Astrocyte (in vitro differentiated cells and primary cell): ENCODE measurements at regions not wholly inside any gene's neighbourhood (a gene's known extent, or its start where the extent isn't known, plus 50 kb on each side); places are given as distances from the start of the nearest gene placed in this dataset.

Experiments
- DNase-seq: peaks from one replicate; pipeline ENCODE4 v3.0.0-alpha.2; 2010; ENCODE audit warnings: low read depth
- FAIRE-seq: peaks from 2 replicates; lab custom pipeline; 2011; peaks lifted over from hg19 to GRCh38; lab: Jason Lieb, UNC
- H2AFZ ChIP-seq: 2 replicates; pipeline ENCODE4 v1.6.0; 2012; ENCODE audit warnings: low read depth, low read length, inconsistent platforms
- H3K27ac ChIP-seq: 2 replicates; pipeline ENCODE4 v1.5.1; 2011; ENCODE audit warnings: low read depth, low read length, inconsistent platforms
- H3K27me3 ChIP-seq: 2 replicates; pipeline ENCODE4 v1.6.0; 2011; ENCODE audit warnings: low read length, inconsistent platforms; ENCODE audit not compliant: insufficient read depth
- H3K36me3 ChIP-seq: 2 replicates; pipeline ENCODE4 v1.5.1; 2011; ENCODE audit warnings: low read length, inconsistent platforms; ENCODE audit not compliant: insufficient read depth
- H3K4me1 ChIP-seq: 2 replicates; pipeline ENCODE4 v1.5.1; 2011; ENCODE audit warnings: low read length, inconsistent platforms; ENCODE audit not compliant: insufficient read depth
- H3K4me2 ChIP-seq: 2 replicates; pipeline ENCODE4 v1.6.0; 2012; ENCODE audit warnings: low read length, inconsistent platforms
- H3K4me3 ChIP-seq: 2 replicates; pipeline ENCODE4 v1.5.1; 2011; ENCODE audit warnings: low read depth, mild to moderate bottlenecking, low read length, inconsistent platforms; ENCODE audit not compliant: insufficient read depth
- H3K79me2 ChIP-seq: 2 replicates; pipeline ENCODE4 v1.6.0; 2012; ENCODE audit warnings: mild to moderate bottlenecking, low read length, inconsistent platforms; ENCODE audit not compliant: insufficient read depth
- H3K9ac ChIP-seq: 2 replicates; pipeline ENCODE4 v1.6.0; 2012; ENCODE audit warnings: mild to moderate bottlenecking, low read length, inconsistent platforms
- H3K9me3 ChIP-seq: 2 replicates; pipeline ENCODE4 v1.5.1; 2012; ENCODE audit warnings: low read depth, mild to moderate bottlenecking, low read length, inconsistent platforms; ENCODE audit not compliant: insufficient read depth
- H4K20me1 ChIP-seq: 2 replicates; pipeline ENCODE4 v1.6.0; 2012; ENCODE audit warnings: low read length, inconsistent platforms; ENCODE audit not compliant: insufficient read depth
- H3K27ac Mint-ChIP-seq: one replicate; pipeline ENCODE4 v1.8.0; 2021; ENCODE audit warnings: mild to moderate bottlenecking, mixed read lengths; ENCODE audit not compliant: unreplicated experiment
- H3K27me3 Mint-ChIP-seq: one replicate; pipeline ENCODE4 v1.8.0; 2021; ENCODE audit warnings: low read depth, mixed read lengths; ENCODE audit not compliant: unreplicated experiment
- H3K36me3 Mint-ChIP-seq: one replicate; pipeline ENCODE4 v1.8.0; 2021; ENCODE audit warnings: low read depth, mixed read lengths; ENCODE audit not compliant: unreplicated experiment
- H3K4me1 Mint-ChIP-seq: one replicate; pipeline ENCODE4 v1.8.0; 2021; ENCODE audit warnings: low read depth, mixed read lengths; ENCODE audit not compliant: unreplicated experiment
- H3K4me3 Mint-ChIP-seq: one replicate; pipeline ENCODE4 v1.8.0; 2021; ENCODE audit warnings: mild to moderate bottlenecking, moderate library complexity, mixed read lengths; ENCODE audit not compliant: unreplicated experiment
- H3K9me3 Mint-ChIP-seq: one replicate; pipeline ENCODE4 v1.8.0; 2021; ENCODE audit warnings: mild to moderate bottlenecking, mixed read lengths; ENCODE audit not compliant: unreplicated experiment
- CTCF ChIP-seq: IDR thresholded peaks from 2 replicates; pipeline ENCODE4 v1.5.1; 2011; ENCODE audit warnings: low read depth, mild to moderate bottlenecking, inconsistent platforms, low read length, moderate library complexity; ENCODE audit not compliant: insufficient read depth
- EZH2 ChIP-seq: IDR thresholded peaks from 2 replicates; pipeline ENCODE4 v1.6.1; 2012; ENCODE audit warnings: mild to moderate bottlenecking, low read length, inconsistent platforms; ENCODE audit not compliant: insufficient read depth

- Mint-ChIP-seq H3K27me3 (peaks cover 37% of the 10 kb centered on the region), H3K27ac (no peak overlapping the region), H3K4me3 (no peak overlapping the region), H3K36me3 (no peaks in the 10 kb centered on the region), H3K4me1 (peaks cover 7% of the 10 kb centered on the region), H3K9me3 (peaks cover 6% of the 10 kb centered on the region)
- H3K79me2 ChIP-seq, result no peaks in the 10 kb centered on the region
- H3K9ac ChIP-seq, result no peak overlapping the region
- no peaks in the 10 kb centered on the region for H3K36me3 ChIP-seq
- TF ChIP-seq CTCF (no peak), EZH2 (no peak)
- no peak overlapping the region for H2AFZ ChIP-seq
- peaks cover 4% of the 10 kb centered on the region for H3K9me3 ChIP-seq
- DNase-seq (no peak), FAIRE-seq (no peak)
- no peak overlapping the region for H3K27ac ChIP-seq
- H3K4me1 ChIP-seq, result no peaks in the 10 kb centered on the region
- no peaks in the 10 kb centered on the region for H4K20me1 ChIP-seq
- H3K4me3 ChIP-seq, result no peak overlapping the region
- H3K27me3 ChIP-seq, result no peaks in the 10 kb centered on the region
- no peak overlapping the region for H3K4me2 ChIP-seq
Measured at GRCh38 chr12:114141921-114142564, 175.9 kb upstream of the RBM19 start.

- TF ChIP-seq EZH2 (no peak), CTCF (no peak)
- Mint-ChIP-seq H3K4me1 (peaks cover 7% of the 10 kb centered on the region), H3K4me3 (no peak overlapping the region), H3K36me3 (no peaks in the 10 kb centered on the region), H3K9me3 (peaks cover 4% of the 10 kb centered on the region), H3K27me3 (peaks cover 27% of the 10 kb centered on the region), H3K27ac (no peak overlapping the region)
- no peak overlapping the region for H2AFZ ChIP-seq
- no peak for FAIRE-seq
- no peaks in the 10 kb centered on the region for H4K20me1 ChIP-seq
- H3K36me3 ChIP-seq, result no peaks in the 10 kb centered on the region
- H3K79me2 ChIP-seq, result no peaks in the 10 kb centered on the region
- H3K9me3 ChIP-seq, result no peaks in the 10 kb centered on the region
- no peaks in the 10 kb centered on the region for H3K4me1 ChIP-seq
- no peak for DNase-seq
- no peaks in the 10 kb centered on the region for H3K27me3 ChIP-seq
- H3K9ac ChIP-seq, result no peak overlapping the region
- H3K4me3 ChIP-seq, result no peak overlapping the region
- H3K27ac ChIP-seq, result no peak overlapping the region
- no peak overlapping the region for H3K4me2 ChIP-seq
Measured at GRCh38 chr12:114140576-114140975, 174.5 kb upstream of the RBM19 start.

GRCh38 chr12:114136631-114137030 lies 170.5 kb upstream of the RBM19 start:
- H3K27me3 ChIP-seq, result no peaks in the 10 kb centered on the region
- H3K36me3 ChIP-seq, result no peaks in the 10 kb centered on the region
- FAIRE-seq, result no peak
- no peak overlapping the region for H3K4me2 ChIP-seq
- no peak overlapping the region for H2AFZ ChIP-seq
- H3K9me3 ChIP-seq, result peaks cover 6% of the 10 kb centered on the region
- no peaks in the 10 kb centered on the region for H3K36me3 Mint-ChIP-seq
- no peak for TF ChIP-seq CTCF
- no peak for TF ChIP-seq EZH2
- H3K4me1 Mint-ChIP-seq, result peaks cover 7% of the 10 kb centered on the region
- H3K79me2 ChIP-seq, result no peaks in the 10 kb centered on the region
- no peak for DNase-seq
- H3K4me3 ChIP-seq, result no peak overlapping the region
- H3K4me3 Mint-ChIP-seq, result no peak overlapping the region
- no peak overlapping the region for H3K27ac Mint-ChIP-seq
- no peaks in the 10 kb centered on the region for H4K20me1 ChIP-seq
- no peak overlapping the region for H3K9ac ChIP-seq
- no peak overlapping the region for H3K27ac ChIP-seq
- no peaks in the 10 kb centered on the region for H3K4me1 ChIP-seq
- no peaks in the 10 kb centered on the region for H3K9me3 Mint-ChIP-seq
- peaks cover 34% of the 10 kb centered on the region for H3K27me3 Mint-ChIP-seq
